ENCODE measurements at regions not wholly inside any gene's neighbourhood (a gene's known extent, or its start where the extent isn't known, plus 50 kb on each side); places are given as distances from the start of the nearest gene placed in this dataset.

- TF ChIP-seq CTCF (IDR thresholded peaks at IDR 0.05; ENCODE audit: insufficient read depth, low read depth, low read length) (no peak), EZH2 (IDR thresholded peaks at IDR 0.05; ENCODE audit: insufficient read depth, low read length) (no peak)
These were observed 612.8 kb downstream of the LMO4 start for GRCh38 chr1:87941337-87941946.
